Caco-2 (cell line): ENCODE measurements at regions not wholly inside any gene's neighbourhood (a gene's known extent, or its start where the extent isn't known, plus 50 kb on each side); places are given as distances from the start of the nearest gene placed in this dataset.

Experiments
- BruUV-seq: library from RNA; stranded (reverse); fragments of 400-500 nt; replicated peaks from 2 replicates; lab custom pipeline; 2021; lab: Mats Ljungman, UMichigan
- CTCF ChIA-PET: fragments of 300-600 bp; sonication (Branson Sonifier 250); formaldehyde crosslinking; loops from one replicate; lab custom pipeline; 2022; ENCODE audit warnings: antibody characterized with exemption; lab: Charles Lee
- POLR2A ChIA-PET: fragments of 300-600 bp; sonication (Branson Sonifier 250); formaldehyde crosslinking; loops from one replicate; lab custom pipeline; 2022; ENCODE audit warnings: antibody characterized with exemption; lab: Charles Lee
- DNase-seq, 2 experiments: peaks; one replicate each; pipeline versions ENCODE4 v3.0.0 to v3.0.0-alpha.2; 2020 to 2022
- H3K27me3 ChIP-seq: replicated peaks from 2 replicates; pipeline ENCODE4 v1.6.0; 2011; ENCODE audit warnings: low read length; ENCODE audit not compliant: control insufficient read depth, insufficient read depth
- H3K36me3 ChIP-seq: 2 replicates; pipeline ENCODE4 v1.5.1; 2011; ENCODE audit warnings: low read length; ENCODE audit not compliant: control insufficient read depth, insufficient read depth
- H3K4me1 ChIP-seq: fragments of 250-450 bp; sonication (Bioruptor Pico); 2 replicates; pipeline ENCODE4 v1.5.1; 2020; ENCODE audit warnings: mild to moderate bottlenecking
- H3K4me3 ChIP-seq: 2 replicates; pipeline ENCODE4 v1.5.1; 2011; ENCODE audit warnings: low read depth, mild to moderate bottlenecking, control low read depth, low read length
- H3K9me3 ChIP-seq: fragments of 250-450 bp; sonication (Bioruptor Pico); 2 replicates; pipeline ENCODE4 v1.5.1; 2020; ENCODE audit warnings: mild to moderate bottlenecking, moderate library complexity
- H3K27ac Mint-ChIP-seq: one replicate; pipeline ENCODE4 v1.8.0; 2022; ENCODE audit warnings: mixed read lengths; ENCODE audit not compliant: unreplicated experiment
- H3K27me3 Mint-ChIP-seq: one replicate; pipeline ENCODE4 v1.8.0; 2022; ENCODE audit warnings: mixed read lengths; ENCODE audit not compliant: insufficient read depth, unreplicated experiment
- H3K36me3 Mint-ChIP-seq: one replicate; pipeline ENCODE4 v1.8.0; 2022; ENCODE audit warnings: mild to moderate bottlenecking, mixed read lengths; ENCODE audit not compliant: insufficient read depth, unreplicated experiment
- H3K4me1 Mint-ChIP-seq: one replicate; pipeline ENCODE4 v1.8.0; 2022; ENCODE audit warnings: low read depth, mixed read lengths; ENCODE audit not compliant: unreplicated experiment
- H3K4me3 Mint-ChIP-seq: one replicate; pipeline ENCODE4 v1.8.0; 2022; ENCODE audit warnings: mild to moderate bottlenecking, moderate library complexity, mixed read lengths; ENCODE audit not compliant: unreplicated experiment
- H3K9me3 Mint-ChIP-seq: one replicate; pipeline ENCODE4 v1.8.0; 2022; ENCODE audit warnings: mixed read lengths; ENCODE audit not compliant: unreplicated experiment
- CTCF ChIP-seq, 2 experiments: fragments of 200-600 bp in 1 of 2; IDR thresholded peaks; 1 replicate in 1 of 2; 2 replicates in 1 of 2; pipeline versions ENCODE4 v1.5.1 to v1.8.0; 2011 to 2022; ENCODE audit warnings: antibody characterized with exemption in 1 of 2, control low read depth in 1 of 2, inconsistent platforms in 1 of 2, low read depth in 1 of 2, low read length in 1 of 2, mild to moderate bottlenecking in 1 of 2, moderate library complexity in 1 of 2; ENCODE audit not compliant: insufficient read depth in 1 of 2, severe bottlenecking in 1 of 2, unreplicated experiment in 1 of 2
- intact Hi-C: fragments of 100-400 bp; cut with micrococcal nuclease; formaldehyde crosslinking; loops from one replicate; pipeline ENCODE4 v1.10.0; 2022; ENCODE audit not compliant: unreplicated experiment

- Mint-ChIP-seq H3K4me3 (no peak overlapping the region), H3K4me1 (no peaks in the 10 kb centered on the region), H3K27ac (no peak overlapping the region), H3K9me3 (no peaks in the 10 kb centered on the region), H3K27me3 (no peaks in the 10 kb centered on the region), H3K36me3 (no peaks in the 10 kb centered on the region)
- POLR2A ChIA-PET, result no interaction called here
- TF ChIP-seq CTCF (IDR thresholded peaks at IDR 0.05; ENCODE audit: insufficient read depth in 1 of 2, low read depth in 1 of 2, low read length in 1 of 2, severe bottlenecking in 1 of 2, unreplicated experiment in 1 of 2), result no peak
- no peak for DNase-seq
- Histone ChIP-seq H3K36me3 (no peaks in the 10 kb centered on the region), H3K4me1 (peaks cover 5% of the 10 kb centered on the region), H3K4me3 (no peak overlapping the region), H3K9me3 (no peaks in the 10 kb centered on the region), H3K27me3 (no peaks in the 10 kb centered on the region)
- intact Hi-C loops, result loop anchor here (10.0 kb wide), 1 partner anchor 176 kb away; no protein-coding TSS in a partner anchor
- CTCF ChIA-PET, result no interaction called here
- no TSS peak for BruUV-seq
Observed at GRCh38 chr1:98008373-98008772, 87.5 kb upstream of the DPYD start.

GRCh38 chr1:98005326-98006010 is 84.6 kb upstream of the DPYD start:
- H3K9me3 Mint-ChIP-seq, result no peaks in the 10 kb centered on the region
- DNase-seq, result no peak
- no peaks in the 10 kb centered on the region for H3K4me1 Mint-ChIP-seq
- no peak overlapping the region for H3K4me3 Mint-ChIP-seq
- H3K27me3 Mint-ChIP-seq, result no peaks in the 10 kb centered on the region
- no peak overlapping the region for H3K27ac Mint-ChIP-seq
- BruUV-seq, result no TSS peak
- no peaks in the 10 kb centered on the region for H3K36me3 ChIP-seq
- peaks cover 7% of the 10 kb centered on the region for H3K4me1 ChIP-seq
- POLR2A ChIA-PET, result no interaction called here
- no peak overlapping the region for H3K4me3 ChIP-seq
- H3K36me3 Mint-ChIP-seq, result no peaks in the 10 kb centered on the region
- CTCF ChIA-PET, result no interaction called here
- no peaks in the 10 kb centered on the region for H3K27me3 ChIP-seq
- intact Hi-C loops, result loop anchor here (10.0 kb wide), 1 partner anchor 179 kb away; no protein-coding TSS in a partner anchor
- TF ChIP-seq CTCF (IDR thresholded peaks at IDR 0.05; ENCODE audit: insufficient read depth in 1 of 2, low read depth in 1 of 2, low read length in 1 of 2, severe bottlenecking in 1 of 2, unreplicated experiment in 1 of 2), result no peak
- H3K9me3 ChIP-seq, result no peaks in the 10 kb centered on the region

- Histone ChIP-seq H3K4me1 (peaks cover 7% of the 10 kb centered on the region), H3K9me3 (no peaks in the 10 kb centered on the region), H3K27me3 (no peaks in the 10 kb centered on the region), H3K36me3 (no peaks in the 10 kb centered on the region), H3K4me3 (no peak overlapping the region)
- Mint-ChIP-seq H3K36me3 (no peaks in the 10 kb centered on the region), H3K9me3 (no peaks in the 10 kb centered on the region), H3K4me1 (no peaks in the 10 kb centered on the region), H3K4me3 (no peak overlapping the region), H3K27ac (no peak overlapping the region), H3K27me3 (no peaks in the 10 kb centered on the region)
- DNase-seq, result no peak
- BruUV-seq, result no TSS peak
- intact Hi-C loops, result loop anchor here (2.0 to 10.0 kb wide), 2 partner anchors 47 to 181 kb away; no protein-coding TSS in a partner anchor
- CTCF ChIA-PET, result no interaction called here
- POLR2A ChIA-PET, result no interaction called here
- TF ChIP-seq CTCF (IDR thresholded peaks at IDR 0.05; ENCODE audit: insufficient read depth in 1 of 2, low read depth in 1 of 2, low read length in 1 of 2, severe bottlenecking in 1 of 2, unreplicated experiment in 1 of 2), result no peak
Observed at GRCh38 chr1:98003442-98003841, 82.6 kb upstream of the DPYD start.
